Urinary bladder (tissue), 3 donors: ENCODE measurements at regions not wholly inside any gene's neighbourhood (a gene's known extent, or its start where the extent isn't known, plus 50 kb on each side); places are given as distances from the start of the nearest gene placed in this dataset.
"Not testable (repeated sequence)": the region's sequence is repeated elsewhere in the genome, so short reads cannot be mapped to it uniquely, and the experiment has no call there.

Experiments
- DNase-seq: peaks from one replicate; pipeline ENCODE4 v3.0.0-alpha.2; 2015; ENCODE audit errors: extremely low spot score
- H3K27ac ChIP-seq: one replicate; pipeline ENCODE4 v1.5.1; 2013; ENCODE audit warnings: low read depth, mild to moderate bottlenecking, moderate library complexity
- H3K36me3 ChIP-seq: one replicate; pipeline ENCODE4 v1.6.1; 2013; ENCODE audit warnings: mild to moderate bottlenecking, moderate library complexity; ENCODE audit not compliant: insufficient read depth
- H3K4me1 ChIP-seq: one replicate; pipeline ENCODE4 v1.6.1; 2013; ENCODE audit warnings: mild to moderate bottlenecking, moderate library complexity; ENCODE audit not compliant: insufficient read depth
- H3K4me3 ChIP-seq: one replicate; pipeline ENCODE4 v1.5.1; 2013; ENCODE audit warnings: low read depth, low read length
- WGBS: extraction: QIAGEN DNeasy Blood & Tissue Kit; methylation state at CpG from one replicate; pipeline ENCODE4 v1.1.7; 2013; 5-methylcytosine and 5-hydroxymethylcytosine counted together
- donor health status: healthy with polysubstance abuse.
- donor health status: healthy.

- Histone ChIP-seq H3K4me3 (no peak overlapping the region), H3K27ac (no peak overlapping the region), H3K36me3 (no peaks in the 10 kb centered on the region), H3K4me1 (no peaks in the 10 kb centered on the region)
- WGBS = 43% methylated on average over 3 of the region's 3 CpGs
- no peak for DNase-seq
Measured at GRCh38 chr13:86445672-86446071, 646.5 kb upstream of the SLITRK6 start.

DNA sequence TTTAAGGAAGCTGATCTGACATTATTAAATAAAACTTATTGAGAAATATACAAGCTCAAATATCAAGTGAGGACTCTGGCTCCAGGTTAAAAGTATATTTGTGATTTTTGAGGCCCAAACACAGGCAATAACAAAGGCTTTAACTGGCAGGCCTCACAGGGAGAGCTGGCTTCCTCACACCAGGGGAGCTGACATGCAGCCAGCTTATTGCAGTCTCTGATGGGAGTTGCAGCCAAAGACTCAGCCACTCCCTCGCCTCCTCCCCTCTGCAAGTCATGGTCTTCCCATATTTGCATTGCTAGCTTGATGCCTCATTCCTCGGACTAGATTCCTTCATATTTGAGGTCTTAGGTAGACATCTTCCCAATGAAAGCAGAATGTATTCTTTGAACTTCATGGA lies 647.1 kb upstream of the SLITRK6 start:
- 46% methylated on average over 2 of the region's 2 CpGs for WGBS
- no peak overlapping the region for H3K4me3 ChIP-seq
- H3K27ac ChIP-seq = no peak overlapping the region
- DNase-seq = no peak
- H3K36me3 ChIP-seq = no peaks in the 10 kb centered on the region
- no peaks in the 10 kb centered on the region for H3K4me1 ChIP-seq

DNA sequence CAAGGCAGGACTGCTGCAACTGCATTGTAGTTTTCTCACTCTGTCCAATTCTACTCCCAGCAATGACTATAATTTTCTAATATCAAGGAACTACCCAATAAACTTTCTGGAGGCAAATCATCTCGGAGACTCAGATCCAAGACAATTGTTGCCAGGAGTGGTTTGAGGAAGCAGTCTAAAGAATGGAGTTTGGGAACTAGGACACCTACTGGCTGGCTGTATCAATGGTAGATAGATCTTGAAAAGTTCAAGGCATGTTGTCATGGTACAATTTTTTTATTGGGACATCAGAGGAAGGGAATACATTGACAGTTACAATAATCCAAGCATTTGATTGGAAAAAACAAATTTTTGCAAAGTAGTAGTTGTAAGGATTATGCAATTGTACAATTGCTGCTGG lies 648.3 kb upstream of the SLITRK6 start:
- WGBS = 84% methylated on average over 1 of the region's 1 CpG
- Histone ChIP-seq H3K36me3 (no peaks in the 10 kb centered on the region), H3K4me1 (no peaks in the 10 kb centered on the region), H3K27ac (no peak overlapping the region), H3K4me3 (no peak overlapping the region)
- DNase-seq = no peak

- Histone ChIP-seq H3K36me3 (no peaks in the 10 kb centered on the region), H3K4me1 (no peaks in the 10 kb centered on the region), H3K4me3 (no peak overlapping the region), H3K27ac (no peak overlapping the region)
- DNase-seq = no peak
Measured at GRCh38 chr13:86462011-86462410, 662.8 kb upstream of the SLITRK6 start.

DNA sequence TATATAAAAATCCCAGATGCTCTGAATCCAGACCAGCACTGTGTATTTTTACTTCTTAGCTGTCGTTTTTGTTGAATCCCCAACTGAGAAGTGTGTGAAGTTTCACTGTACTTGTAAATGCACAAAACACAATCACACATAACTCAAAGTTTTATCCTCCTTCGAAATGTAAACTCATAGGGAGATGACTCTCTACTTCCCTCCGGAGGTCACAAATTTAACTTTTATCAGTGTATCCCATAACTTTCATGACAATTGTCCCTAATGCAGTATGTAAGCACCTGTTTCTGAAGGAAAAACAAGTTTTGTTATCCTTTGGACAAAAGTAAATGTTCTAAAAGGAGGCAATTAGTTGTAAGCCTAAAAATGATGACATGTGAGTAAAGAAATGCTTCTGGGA lies 665.0 kb upstream of the SLITRK6 start:
- Histone ChIP-seq H3K4me3 (no peak overlapping the region), H3K36me3 (no peaks in the 10 kb centered on the region), H3K27ac (no peak overlapping the region), H3K4me1 (no peaks in the 10 kb centered on the region)
- no peak for DNase-seq
- 37% methylated on average over 3 of the region's 3 CpGs for WGBS

- no peaks in the 10 kb centered on the region for H3K36me3 ChIP-seq
- no peaks in the 10 kb centered on the region for H3K4me1 ChIP-seq
- H3K27ac ChIP-seq = no peak overlapping the region
- H3K4me3 ChIP-seq = no peak overlapping the region
- no peak for DNase-seq
- 92% methylated on average over 1 of the region's 1 CpG for WGBS
Measured at GRCh38 chr13:86474971-86475370, 675.8 kb upstream of the SLITRK6 start.

- Histone ChIP-seq H3K4me1 (no peaks in the 10 kb centered on the region), H3K27ac (no peak overlapping the region), H3K4me3 (no peak overlapping the region), H3K36me3 (no peaks in the 10 kb centered on the region)
- 44% methylated on average over 5 of the region's 5 CpGs for WGBS
- DNase-seq = no peak
Measured at GRCh38 chr13:86476656-86477055, 677.4 kb upstream of the SLITRK6 start.

DNA sequence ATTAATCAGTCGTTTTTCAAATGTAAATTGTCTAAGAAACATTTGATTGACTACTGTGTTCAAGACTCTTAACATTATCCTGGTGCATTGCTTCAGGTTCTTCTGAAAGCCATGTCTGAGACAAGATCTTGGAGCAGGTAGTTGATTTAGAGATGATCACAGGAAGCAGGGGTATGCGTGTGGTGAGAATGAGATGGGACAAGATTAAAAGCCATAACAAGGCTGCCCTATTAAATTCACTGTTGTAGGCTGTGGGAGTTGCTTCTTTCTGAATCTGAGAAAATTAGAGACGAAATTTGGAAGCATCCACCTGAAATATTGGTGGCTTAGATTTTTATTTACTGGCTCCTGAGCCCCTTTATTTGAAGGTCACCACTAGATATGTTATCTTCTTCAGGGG lies 687.4 kb upstream of the SLITRK6 start:
- Histone ChIP-seq H3K27ac (no peak overlapping the region), H3K4me1 (no peaks in the 10 kb centered on the region), H3K4me3 (no peak overlapping the region), H3K36me3 (no peaks in the 10 kb centered on the region)
- DNase-seq = no peak
- 73% methylated on average over 3 of the region's 3 CpGs for WGBS

DNA sequence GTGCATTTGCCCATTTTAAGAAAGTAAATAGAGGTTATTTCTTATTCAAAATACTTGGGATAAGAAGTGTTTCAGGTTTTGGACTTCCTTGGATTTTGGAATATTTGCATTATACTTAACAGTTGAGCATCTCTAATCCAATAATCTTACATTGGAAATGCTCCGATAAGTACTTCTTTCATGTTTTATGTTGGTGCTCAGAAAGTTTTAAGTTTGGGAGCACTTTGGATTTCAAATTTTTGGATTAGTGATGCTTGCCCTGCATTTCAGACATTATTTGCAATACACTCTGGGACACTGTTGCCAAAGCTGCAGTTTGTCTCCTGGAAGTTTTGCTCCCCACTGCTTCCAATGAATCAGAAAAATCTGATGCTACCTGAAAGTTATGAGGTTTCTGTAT lies 691.9 kb upstream of the SLITRK6 start:
- Histone ChIP-seq H3K4me1 (no peaks in the 10 kb centered on the region), H3K4me3 (no peak overlapping the region), H3K36me3 (no peaks in the 10 kb centered on the region), H3K27ac (no peak overlapping the region)
- WGBS = 61% methylated on average over 1 of the region's 1 CpG
- no peak for DNase-seq

GRCh38 chr13:86501931-86502330 lies 702.7 kb upstream of the SLITRK6 start:
- H3K27ac ChIP-seq, H3K4me1 ChIP-seq, H3K4me3 ChIP-seq, DNase-seq, H3K36me3 ChIP-seq: not testable (repeated sequence)
- WGBS = 91% methylated on average over 10 of the region's 10 CpGs

DNA sequence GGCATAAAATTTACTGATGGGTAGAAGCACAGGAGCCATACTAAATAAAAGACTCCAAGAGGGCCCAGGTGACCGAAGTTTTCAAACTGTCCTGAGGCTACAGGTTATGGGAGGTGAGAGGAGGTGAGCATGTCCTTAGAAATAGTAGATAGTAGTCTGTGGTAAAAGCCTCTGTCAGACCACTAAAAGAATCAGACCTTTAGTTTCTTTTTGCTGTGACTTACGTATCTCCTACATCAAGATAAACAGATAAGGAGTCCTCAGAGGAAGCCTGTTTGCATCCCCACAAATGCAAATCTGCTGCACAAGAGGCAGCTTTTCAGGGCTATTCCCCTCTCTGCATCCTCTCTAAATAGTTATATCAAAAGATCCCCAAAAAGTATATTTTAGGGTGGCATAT lies 711.6 kb upstream of the SLITRK6 start:
- DNase-seq = no peak
- 58% methylated on average over 2 of the region's 2 CpGs for WGBS
- Histone ChIP-seq H3K4me1 (no peaks in the 10 kb centered on the region), H3K36me3 (no peaks in the 10 kb centered on the region), H3K27ac (no peak overlapping the region), H3K4me3 (no peak overlapping the region)

DNA sequence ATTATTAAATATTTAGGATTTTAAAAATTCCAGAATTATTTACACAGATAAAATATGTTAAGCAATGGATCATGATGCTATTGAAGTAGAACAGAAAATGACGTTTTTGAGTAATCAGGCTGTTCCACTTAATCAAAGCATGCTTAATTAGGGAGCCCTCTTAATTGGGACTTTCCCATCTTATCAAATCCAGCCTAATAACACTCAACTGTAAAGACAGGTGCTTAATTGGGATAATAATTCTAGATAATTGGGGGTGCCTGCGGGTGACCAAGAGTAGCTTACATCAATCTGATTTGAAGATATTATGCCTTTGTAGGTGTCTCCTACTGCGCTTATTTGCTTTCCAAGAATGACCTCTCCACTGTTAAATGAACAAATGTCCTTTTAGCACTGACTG lies 742.2 kb upstream of the SLITRK6 start:
- WGBS = 84% methylated on average over 3 of the region's 3 CpGs
- Histone ChIP-seq H3K36me3 (no peaks in the 10 kb centered on the region), H3K4me3 (no peak overlapping the region), H3K4me1 (no peaks in the 10 kb centered on the region), H3K27ac (no peak overlapping the region)
- no peak for DNase-seq

DNA sequence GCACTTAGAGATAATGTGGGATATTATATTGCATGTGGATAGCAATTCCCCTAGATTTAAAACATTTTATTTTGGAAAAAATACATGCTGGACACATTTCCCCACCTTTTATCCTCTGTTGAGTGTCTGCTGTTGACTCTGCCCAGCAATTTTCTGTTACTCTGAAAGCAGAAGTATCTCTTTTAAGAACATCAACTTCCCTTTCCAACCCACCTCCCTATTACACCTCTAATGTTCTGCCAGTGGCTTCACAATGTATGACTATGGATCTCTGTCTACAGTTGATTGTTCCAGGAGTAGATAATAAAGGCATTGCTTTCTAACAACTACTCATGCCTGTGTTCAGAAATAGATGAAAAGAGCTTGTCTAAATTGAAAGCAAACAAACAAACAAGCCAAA lies 754.8 kb upstream of the SLITRK6 start:
- Histone ChIP-seq H3K4me3 (no peak overlapping the region), H3K27ac (no peak overlapping the region), H3K4me1 (no peaks in the 10 kb centered on the region), H3K36me3 (no peaks in the 10 kb centered on the region)
- DNase-seq = no peak

- H3K4me1 ChIP-seq = no peaks in the 10 kb centered on the region
- no peak overlapping the region for H3K4me3 ChIP-seq
- WGBS = 39% methylated on average over 1 of the region's 1 CpG
- DNase-seq = no peak
- H3K36me3 ChIP-seq = no peaks in the 10 kb centered on the region
- no peak overlapping the region for H3K27ac ChIP-seq
Measured at GRCh38 chr13:86559901-86560300, 760.7 kb upstream of the SLITRK6 start.

- DNase-seq = no peak
- no peaks in the 10 kb centered on the region for H3K4me1 ChIP-seq
- H3K27ac ChIP-seq = no peak overlapping the region
- H3K4me3 ChIP-seq = no peak overlapping the region
- no peaks in the 10 kb centered on the region for H3K36me3 ChIP-seq
- WGBS = 96% methylated on average over 6 of the region's 6 CpGs
Measured at GRCh38 chr13:86562866-86563265, 763.6 kb upstream of the SLITRK6 start.
